GM13977 (cell line): ENCODE measurements at regions not wholly inside any gene's neighbourhood (a gene's known extent, or its start where the extent isn't known, plus 50 kb on each side); places are given as distances from the start of the nearest gene placed in this dataset.
"Not testable (repeated sequence)": the region's sequence is repeated elsewhere in the genome, so short reads cannot be mapped to it uniquely, and the experiment has no call there.

Experiments used
- DNase-seq: peaks from one replicate; pipeline ENCODE4 v3.0.0; 2012; ENCODE audit warnings: low spot score
- in situ Hi-C: fragments of 300-500 bp; cut with MboI; formaldehyde crosslinking; loops from one replicate; pipeline ENCODE4 v1.12.0; 2022; ENCODE audit warnings: low sequenced_read_pairs, low pct_unique_long_range_greater_than_20kb, mixed read lengths, inconsistent platforms; ENCODE audit not compliant: unreplicated experiment
- TF ChIP-seq, protein P1 (sequence below): IDR thresholded peaks from 2 replicates; pipeline ENCODE4 v1.5.1; 2012; ENCODE audit warnings: mild to moderate bottlenecking, control low read depth; ENCODE audit not compliant: insufficient read depth; ENCODE audit errors: extremely low read depth, missing control alignments

GRCh38 chr2:52608030-52608429 is 1159.6 kb upstream of the CHAC2 start:
- in situ Hi-C loops: no loop called here
- no peak for DNase-seq
- TF ChIP-seq, protein P1, sequence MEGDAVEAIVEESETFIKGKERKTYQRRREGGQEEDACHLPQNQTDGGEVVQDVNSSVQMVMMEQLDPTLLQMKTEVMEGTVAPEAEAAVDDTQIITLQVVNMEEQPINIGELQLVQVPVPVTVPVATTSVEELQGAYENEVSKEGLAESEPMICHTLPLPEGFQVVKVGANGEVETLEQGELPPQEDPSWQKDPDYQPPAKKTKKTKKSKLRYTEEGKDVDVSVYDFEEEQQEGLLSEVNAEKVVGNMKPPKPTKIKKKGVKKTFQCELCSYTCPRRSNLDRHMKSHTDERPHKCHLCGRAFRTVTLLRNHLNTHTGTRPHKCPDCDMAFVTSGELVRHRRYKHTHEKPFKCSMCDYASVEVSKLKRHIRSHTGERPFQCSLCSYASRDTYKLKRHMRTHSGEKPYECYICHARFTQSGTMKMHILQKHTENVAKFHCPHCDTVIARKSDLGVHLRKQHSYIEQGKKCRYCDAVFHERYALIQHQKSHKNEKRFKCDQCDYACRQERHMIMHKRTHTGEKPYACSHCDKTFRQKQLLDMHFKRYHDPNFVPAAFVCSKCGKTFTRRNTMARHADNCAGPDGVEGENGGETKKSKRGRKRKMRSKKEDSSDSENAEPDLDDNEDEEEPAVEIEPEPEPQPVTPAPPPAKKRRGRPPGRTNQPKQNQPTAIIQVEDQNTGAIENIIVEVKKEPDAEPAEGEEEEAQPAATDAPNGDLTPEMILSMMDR: no peak

DNA sequence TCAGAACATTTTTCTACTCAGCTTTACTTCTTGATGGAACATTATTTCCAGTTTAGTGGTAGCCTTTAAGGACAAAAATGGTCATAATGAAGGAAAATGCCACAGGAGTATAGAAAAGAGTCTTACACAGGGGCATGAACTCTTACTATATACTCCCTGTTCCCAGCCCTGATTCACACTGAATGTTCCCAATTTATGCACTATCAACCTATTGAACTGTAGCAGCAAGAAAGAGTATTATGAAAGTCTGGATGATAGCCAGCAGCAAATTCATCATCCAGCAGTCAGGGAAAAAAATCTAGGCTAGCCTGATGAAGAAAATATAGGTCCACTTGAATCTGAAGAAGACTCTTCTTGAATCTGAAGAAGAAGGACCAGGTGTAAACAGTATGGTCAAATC is 1170.3 kb upstream of the CHAC2 start:
- in situ Hi-C loops: no loop called here
- TF ChIP-seq, protein P1: no peak
- no peak for DNase-seq

GRCh38 chr2:52594026-52594425 is 1173.6 kb upstream of the CHAC2 start:
- TF ChIP-seq, protein P1: no peak
- DNase-seq: no peak
- in situ Hi-C loops: no loop called here

GRCh38 chr2:52584071-52584470 is 1183.5 kb upstream of the CHAC2 start:
- DNase-seq, in situ Hi-C loops: not testable (repeated sequence)

- TF ChIP-seq, protein P1: no peak
- in situ Hi-C loops: no loop called here
- no peak for DNase-seq
Observed at GRCh38 chr2:52572469-52572894, 1195.1 kb upstream of the CHAC2 start.

DNA sequence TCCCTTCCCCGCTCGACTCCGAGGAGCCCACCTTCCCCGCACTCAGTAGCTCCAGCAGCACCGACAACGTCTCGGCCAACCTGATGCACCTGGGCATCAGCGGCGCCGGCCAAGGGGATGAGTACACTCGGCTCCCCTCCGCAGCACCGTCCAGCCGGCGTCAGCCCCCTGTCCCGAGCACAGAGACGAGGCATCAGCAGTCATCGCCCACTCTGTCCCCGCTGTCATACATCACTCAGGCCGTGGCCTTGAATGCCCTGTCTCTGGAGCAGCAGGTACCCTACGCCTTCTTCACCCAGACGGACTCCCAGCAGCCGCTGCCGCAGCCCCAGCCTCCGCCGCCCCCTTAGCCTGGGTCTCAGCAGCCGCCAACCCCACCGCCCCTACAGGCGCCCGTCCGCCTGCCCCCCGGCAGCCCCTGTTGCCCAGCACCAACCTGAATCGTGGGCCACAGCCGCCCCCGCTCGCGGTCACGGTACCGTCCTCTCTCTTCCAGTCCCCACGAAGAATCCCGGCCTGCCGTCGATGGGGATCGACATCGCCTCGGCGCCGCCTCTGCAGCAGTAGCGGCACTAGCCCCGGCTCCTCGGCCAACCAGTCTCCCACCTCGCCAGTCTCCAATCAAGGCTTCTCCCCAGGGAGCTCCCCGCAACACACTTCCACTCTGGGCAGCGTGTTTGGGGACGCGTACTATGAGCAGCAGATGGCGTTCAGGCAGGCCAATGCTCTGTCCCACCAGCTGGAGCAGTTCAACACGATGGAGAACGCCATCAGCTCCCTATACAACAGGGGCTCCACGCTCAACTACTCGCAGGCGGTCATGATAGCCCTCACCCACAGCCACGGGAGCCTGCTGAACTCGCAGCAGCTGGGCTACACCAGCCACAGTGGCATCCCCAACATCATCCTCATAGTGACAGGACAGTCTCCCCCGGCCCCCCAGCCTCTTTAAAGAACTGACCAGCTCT is 1195.9 kb upstream of the CHAC2 start:
- in situ Hi-C loops: no loop called here
- TF ChIP-seq, protein P1: no peak
- DNase-seq: no peak

- in situ Hi-C loops: no loop called here
- TF ChIP-seq, protein P1: no peak
- no peak for DNase-seq
Observed at GRCh38 chr2:52570716-52571115, 1196.9 kb upstream of the CHAC2 start.
